ENCODE measurements at regions not wholly inside any gene's neighbourhood (a gene's known extent, or its start where the extent isn't known, plus 50 kb on each side); places are given as distances from the start of the nearest gene placed in this dataset.

DNA sequence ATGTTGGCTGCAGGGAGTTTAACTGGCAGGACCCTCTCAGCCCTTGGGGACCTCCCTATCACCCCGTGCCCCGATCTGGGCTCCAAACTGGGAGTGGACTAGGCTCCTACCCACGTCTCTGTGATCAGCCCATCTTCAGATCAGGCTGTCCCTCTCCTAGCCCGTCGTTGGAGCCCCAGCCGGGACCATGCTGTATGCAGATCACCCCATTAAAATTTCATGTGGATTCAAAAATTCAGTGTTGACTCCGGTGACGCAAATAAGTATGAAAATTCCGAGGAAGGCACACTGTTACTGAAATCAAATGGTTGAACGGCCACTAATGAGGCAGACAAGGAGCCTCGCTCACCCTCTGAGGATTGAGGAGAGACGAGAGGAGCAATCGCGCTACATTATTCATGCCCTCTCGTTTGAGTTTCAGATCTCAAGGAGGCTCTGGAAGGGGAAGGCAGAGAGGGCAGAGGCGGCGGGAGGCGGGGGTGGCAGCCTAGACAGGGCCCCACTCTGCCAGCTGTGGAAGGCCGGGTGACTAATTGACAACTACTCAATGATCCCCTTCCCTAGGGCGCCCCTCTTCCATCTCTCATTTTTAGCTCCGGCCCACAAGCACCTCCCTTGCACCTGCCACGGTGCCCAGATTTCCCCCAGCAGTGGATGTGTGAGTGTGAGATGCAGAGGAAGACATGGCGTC lies 255.4 kb downstream of the MIAT start:
- Histone ChIP-seq H3K36me3 (no peaks in the 10 kb centered on the region), H3K4me3 (ENCODE audit: low read depth in 1 of 2, low read length in 1 of 2) (no peak overlapping the region), H3K27ac (no peak overlapping the region), H3K27me3 (peaks cover 79% of the 10 kb centered on the region), H3K4me1 (ENCODE audit: control insufficient read depth in 1 of 2, insufficient read depth in 1 of 2, low read depth in 1 of 2, low read length in 1 of 2) (no peaks in the 10 kb centered on the region), H3K9me3 (no peaks in the 10 kb centered on the region)
- TF ChIP-seq, protein P1, sequence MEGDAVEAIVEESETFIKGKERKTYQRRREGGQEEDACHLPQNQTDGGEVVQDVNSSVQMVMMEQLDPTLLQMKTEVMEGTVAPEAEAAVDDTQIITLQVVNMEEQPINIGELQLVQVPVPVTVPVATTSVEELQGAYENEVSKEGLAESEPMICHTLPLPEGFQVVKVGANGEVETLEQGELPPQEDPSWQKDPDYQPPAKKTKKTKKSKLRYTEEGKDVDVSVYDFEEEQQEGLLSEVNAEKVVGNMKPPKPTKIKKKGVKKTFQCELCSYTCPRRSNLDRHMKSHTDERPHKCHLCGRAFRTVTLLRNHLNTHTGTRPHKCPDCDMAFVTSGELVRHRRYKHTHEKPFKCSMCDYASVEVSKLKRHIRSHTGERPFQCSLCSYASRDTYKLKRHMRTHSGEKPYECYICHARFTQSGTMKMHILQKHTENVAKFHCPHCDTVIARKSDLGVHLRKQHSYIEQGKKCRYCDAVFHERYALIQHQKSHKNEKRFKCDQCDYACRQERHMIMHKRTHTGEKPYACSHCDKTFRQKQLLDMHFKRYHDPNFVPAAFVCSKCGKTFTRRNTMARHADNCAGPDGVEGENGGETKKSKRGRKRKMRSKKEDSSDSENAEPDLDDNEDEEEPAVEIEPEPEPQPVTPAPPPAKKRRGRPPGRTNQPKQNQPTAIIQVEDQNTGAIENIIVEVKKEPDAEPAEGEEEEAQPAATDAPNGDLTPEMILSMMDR (IDR thresholded peaks at IDR 0.05), result no peak

DNA sequence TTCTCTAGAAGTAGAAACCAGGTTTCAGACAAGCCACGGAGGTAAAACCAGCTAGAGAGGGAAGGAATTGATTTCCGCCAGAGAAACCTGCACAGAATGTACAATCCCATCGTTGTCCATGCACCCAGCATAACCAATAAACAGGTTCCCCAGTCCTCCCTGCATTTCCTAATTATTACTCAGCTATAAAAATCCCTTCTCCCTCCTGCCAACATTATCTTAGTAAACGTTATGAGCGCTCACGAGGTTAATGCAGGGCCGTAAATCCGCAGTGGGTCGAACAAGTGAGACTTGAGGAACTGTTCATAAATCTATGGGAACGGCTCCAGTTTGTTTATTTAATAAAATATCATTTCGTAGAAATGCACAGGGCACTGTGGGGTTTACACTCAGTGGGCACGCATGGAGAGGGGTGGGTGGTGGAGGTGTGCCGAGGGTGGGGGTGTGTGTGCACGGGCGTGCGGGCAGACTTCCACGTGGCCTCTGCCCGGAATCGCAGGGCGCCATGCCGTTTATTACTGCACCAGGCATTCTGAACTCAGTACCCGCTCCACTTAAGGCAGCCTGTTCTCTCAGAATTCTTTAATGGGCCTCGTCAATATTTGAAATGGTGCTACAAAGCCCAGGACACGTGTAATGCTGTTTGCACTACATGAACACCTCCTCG lies 257.3 kb downstream of the MIAT start:
- Histone ChIP-seq H3K4me3 (ENCODE audit: low read depth in 1 of 2, low read length in 1 of 2) (no peak overlapping the region), H3K27me3 (peaks cover 66% of the 10 kb centered on the region), H3K27ac (no peak overlapping the region), H3K9me3 (no peaks in the 10 kb centered on the region), H3K4me1 (ENCODE audit: control insufficient read depth in 1 of 2, insufficient read depth in 1 of 2, low read depth in 1 of 2, low read length in 1 of 2) (no peaks in the 10 kb centered on the region), H3K36me3 (no peaks in the 10 kb centered on the region)
- TF ChIP-seq, protein P1 (IDR thresholded peaks at IDR 0.05), result no peak

DNA sequence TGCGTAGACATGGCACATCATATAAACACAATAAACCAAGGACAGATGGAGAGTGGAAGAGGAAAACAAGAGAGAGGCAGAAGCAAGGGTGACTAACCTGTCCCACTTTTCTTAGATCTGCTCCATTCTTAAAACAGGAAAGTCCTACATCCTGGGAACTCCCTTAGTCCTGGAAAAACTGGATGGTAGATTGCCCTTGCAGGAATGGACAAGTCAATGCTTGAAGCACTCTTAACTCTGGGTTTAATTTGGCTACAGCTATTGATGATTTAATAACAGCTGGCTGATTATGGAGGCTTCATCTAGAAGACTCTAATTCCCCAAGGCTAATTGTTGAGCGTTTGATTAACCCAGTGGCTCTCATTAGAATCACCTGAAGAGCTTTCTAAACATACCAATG lies 258.8 kb downstream of the MIAT start:
- peaks cover 53% of the 10 kb centered on the region for H3K27me3 ChIP-seq
- no peaks in the 10 kb centered on the region for H3K36me3 ChIP-seq
- H3K4me3 ChIP-seq (ENCODE audit: low read depth in 1 of 2, low read length in 1 of 2), result no peak overlapping the region
- TF ChIP-seq, protein P1 (IDR thresholded peaks at IDR 0.05), result no peak
- no peaks in the 10 kb centered on the region for H3K9me3 ChIP-seq
- H3K27ac ChIP-seq, result no peak overlapping the region
- H3K4me1 ChIP-seq (ENCODE audit: control insufficient read depth in 1 of 2, insufficient read depth in 1 of 2, low read depth in 1 of 2, low read length in 1 of 2), result no peaks in the 10 kb centered on the region

DNA sequence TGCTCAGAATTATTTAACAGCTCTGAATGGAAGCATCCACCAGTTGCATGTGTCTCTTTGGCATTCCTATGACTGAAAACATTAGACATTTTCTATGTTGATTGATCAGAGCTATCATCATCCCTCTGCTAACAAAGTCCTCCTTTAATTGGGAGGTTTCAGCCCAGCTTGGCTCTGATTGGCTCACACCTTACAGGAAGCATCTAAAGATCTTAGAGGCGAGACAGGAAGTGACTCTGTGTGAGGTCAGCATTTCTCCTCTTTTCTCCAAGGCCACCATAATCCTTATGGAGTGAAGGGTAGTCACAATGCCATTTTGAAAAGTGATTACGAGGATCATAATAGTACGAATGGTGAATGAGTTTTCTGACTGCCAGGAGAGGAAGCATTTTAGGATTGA lies 260.8 kb downstream of the MIAT start:
- Histone ChIP-seq H3K36me3 (no peaks in the 10 kb centered on the region), H3K27me3 (peaks cover 40% of the 10 kb centered on the region), H3K4me1 (ENCODE audit: control insufficient read depth in 1 of 2, insufficient read depth in 1 of 2, low read depth in 1 of 2, low read length in 1 of 2) (no peaks in the 10 kb centered on the region), H3K9me3 (no peaks in the 10 kb centered on the region), H3K27ac (no peak overlapping the region), H3K4me3 (ENCODE audit: low read depth in 1 of 2, low read length in 1 of 2) (no peak overlapping the region)
- TF ChIP-seq, protein P1 (IDR thresholded peaks at IDR 0.05), result no peak

DNA sequence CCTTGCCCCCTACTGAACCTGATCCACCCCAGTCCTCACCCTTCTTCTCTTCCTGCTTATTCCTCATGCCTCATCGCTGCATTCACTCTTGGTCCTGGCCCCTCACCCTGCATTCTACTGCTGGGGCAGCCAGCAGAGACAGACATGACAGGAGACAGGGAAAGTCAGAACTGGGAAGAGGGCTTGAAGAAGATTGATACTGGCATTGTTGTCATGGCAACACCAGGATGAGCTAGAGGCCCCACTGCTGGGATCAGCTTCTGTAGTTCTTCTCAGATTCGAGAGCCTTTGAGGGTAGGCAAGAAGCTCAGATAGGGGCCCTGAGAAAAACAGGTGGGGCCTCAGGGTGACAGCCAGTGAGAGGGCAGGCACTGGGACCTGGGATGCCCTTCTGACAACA lies 264.3 kb downstream of the MIAT start:
- no peaks in the 10 kb centered on the region for H3K9me3 ChIP-seq
- H3K4me1 ChIP-seq (ENCODE audit: control insufficient read depth in 1 of 2, insufficient read depth in 1 of 2, low read depth in 1 of 2, low read length in 1 of 2), result no peaks in the 10 kb centered on the region
- H3K27me3 ChIP-seq, result peaks cover 12% of the 10 kb centered on the region
- no peaks in the 10 kb centered on the region for H3K36me3 ChIP-seq
- TF ChIP-seq, protein P1 (IDR thresholded peaks at IDR 0.05), result no peak
- no peak overlapping the region for H3K4me3 ChIP-seq (ENCODE audit: low read depth in 1 of 2, low read length in 1 of 2)
- no peak overlapping the region for H3K27ac ChIP-seq
